ENCODE measurements at regions not wholly inside any gene's neighbourhood (a gene's known extent, or its start where the extent isn't known, plus 50 kb on each side); places are given as distances from the start of the nearest gene placed in this dataset.

DNA sequence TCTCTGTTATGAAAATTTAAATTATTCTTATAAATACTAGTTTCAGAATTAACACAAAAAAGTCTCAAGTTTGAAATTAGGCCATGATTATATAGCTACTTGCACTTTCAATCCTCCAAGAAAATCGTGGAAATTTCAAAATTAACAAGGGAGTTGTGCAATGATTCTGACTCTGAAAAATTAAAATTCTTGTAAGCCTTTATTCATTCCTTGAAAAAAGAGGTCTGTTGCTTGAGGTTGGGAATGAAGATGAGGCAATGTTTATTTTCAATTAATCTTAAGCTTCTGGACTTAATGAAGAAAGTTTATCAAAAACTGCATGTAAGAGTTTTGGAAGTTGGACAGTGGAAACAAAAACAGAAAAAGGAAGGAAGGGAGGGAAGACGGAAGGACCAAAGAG is 128.2 kb upstream of the FIBIN start:
- H3K27ac ChIP-seq (ENCODE audit: low read length): no peak overlapping the region
- ChIA-PET CTCF (no interaction called here), POLR2A (no interaction called here)
- intact Hi-C loops (cut with micrococcal nuclease; ENCODE audit: unreplicated experiment): no loop called here
- no peaks in the 10 kb centered on the region for H3K27me3 ChIP-seq (ENCODE audit: control insufficient read depth, insufficient read depth, low read length)
- no peak for DNase-seq (ENCODE audit: low read depth, low spot score)
- in situ Hi-C loops (cut with HindIII; ENCODE audit: low pct_unique_long_range_greater_than_20kb, low sequenced_read_pairs): no loop called here
- no TSS peak for BruUV-seq (replicated peaks)
- H3K36me3 ChIP-seq (ENCODE audit: control insufficient read depth, insufficient read depth, low read length): no peaks in the 10 kb centered on the region
- H3K9me3 ChIP-seq (ENCODE audit: control insufficient read depth, insufficient read depth, low read depth, low read length): no peaks in the 10 kb centered on the region
- no peaks in the 10 kb centered on the region for H3K4me1 ChIP-seq (ENCODE audit: control insufficient read depth, insufficient read depth, low read length)
- TF ChIP-seq, protein P1, sequence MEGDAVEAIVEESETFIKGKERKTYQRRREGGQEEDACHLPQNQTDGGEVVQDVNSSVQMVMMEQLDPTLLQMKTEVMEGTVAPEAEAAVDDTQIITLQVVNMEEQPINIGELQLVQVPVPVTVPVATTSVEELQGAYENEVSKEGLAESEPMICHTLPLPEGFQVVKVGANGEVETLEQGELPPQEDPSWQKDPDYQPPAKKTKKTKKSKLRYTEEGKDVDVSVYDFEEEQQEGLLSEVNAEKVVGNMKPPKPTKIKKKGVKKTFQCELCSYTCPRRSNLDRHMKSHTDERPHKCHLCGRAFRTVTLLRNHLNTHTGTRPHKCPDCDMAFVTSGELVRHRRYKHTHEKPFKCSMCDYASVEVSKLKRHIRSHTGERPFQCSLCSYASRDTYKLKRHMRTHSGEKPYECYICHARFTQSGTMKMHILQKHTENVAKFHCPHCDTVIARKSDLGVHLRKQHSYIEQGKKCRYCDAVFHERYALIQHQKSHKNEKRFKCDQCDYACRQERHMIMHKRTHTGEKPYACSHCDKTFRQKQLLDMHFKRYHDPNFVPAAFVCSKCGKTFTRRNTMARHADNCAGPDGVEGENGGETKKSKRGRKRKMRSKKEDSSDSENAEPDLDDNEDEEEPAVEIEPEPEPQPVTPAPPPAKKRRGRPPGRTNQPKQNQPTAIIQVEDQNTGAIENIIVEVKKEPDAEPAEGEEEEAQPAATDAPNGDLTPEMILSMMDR (IDR thresholded peaks at IDR 0.05): no peak
- H3K4me3 ChIP-seq (ENCODE audit: low read depth in 2 of 2, low read length in 2 of 2): no peak overlapping the region
- ATAC-seq: no peak

DNA sequence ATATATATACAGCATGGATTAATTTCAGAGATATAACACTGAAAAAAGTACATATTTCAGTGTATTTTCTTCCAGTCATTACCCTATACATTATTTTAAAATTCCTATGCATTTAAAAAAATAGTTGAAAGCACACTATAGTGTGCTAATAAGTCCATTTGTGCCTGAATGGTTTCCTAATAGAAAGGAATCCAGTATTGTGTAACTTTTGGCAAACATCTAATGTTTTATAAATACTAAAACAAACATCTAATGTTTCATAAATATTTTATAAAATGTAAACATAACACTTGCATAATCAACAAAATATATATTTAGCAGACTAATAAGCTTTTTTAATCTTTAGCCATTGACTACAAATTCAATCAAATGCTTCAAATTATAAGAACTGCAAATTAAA is 126.6 kb upstream of the FIBIN start:
- DNase-seq (ENCODE audit: low read depth, low spot score) (no peak), ATAC-seq (no peak)
- no peaks in the 10 kb centered on the region for H3K36me3 ChIP-seq (ENCODE audit: control insufficient read depth, insufficient read depth, low read length)
- H3K27ac ChIP-seq (ENCODE audit: low read length): no peak overlapping the region
- in situ Hi-C loops (cut with HindIII; ENCODE audit: low pct_unique_long_range_greater_than_20kb, low sequenced_read_pairs): no loop called here
- BruUV-seq (replicated peaks): no TSS peak
- H3K27me3 ChIP-seq (ENCODE audit: control insufficient read depth, insufficient read depth, low read length): no peaks in the 10 kb centered on the region
- intact Hi-C loops (cut with micrococcal nuclease; ENCODE audit: unreplicated experiment): no loop called here
- TF ChIP-seq, protein P1 (IDR thresholded peaks at IDR 0.05): no peak
- TF ChIP-seq, protein P2, sequence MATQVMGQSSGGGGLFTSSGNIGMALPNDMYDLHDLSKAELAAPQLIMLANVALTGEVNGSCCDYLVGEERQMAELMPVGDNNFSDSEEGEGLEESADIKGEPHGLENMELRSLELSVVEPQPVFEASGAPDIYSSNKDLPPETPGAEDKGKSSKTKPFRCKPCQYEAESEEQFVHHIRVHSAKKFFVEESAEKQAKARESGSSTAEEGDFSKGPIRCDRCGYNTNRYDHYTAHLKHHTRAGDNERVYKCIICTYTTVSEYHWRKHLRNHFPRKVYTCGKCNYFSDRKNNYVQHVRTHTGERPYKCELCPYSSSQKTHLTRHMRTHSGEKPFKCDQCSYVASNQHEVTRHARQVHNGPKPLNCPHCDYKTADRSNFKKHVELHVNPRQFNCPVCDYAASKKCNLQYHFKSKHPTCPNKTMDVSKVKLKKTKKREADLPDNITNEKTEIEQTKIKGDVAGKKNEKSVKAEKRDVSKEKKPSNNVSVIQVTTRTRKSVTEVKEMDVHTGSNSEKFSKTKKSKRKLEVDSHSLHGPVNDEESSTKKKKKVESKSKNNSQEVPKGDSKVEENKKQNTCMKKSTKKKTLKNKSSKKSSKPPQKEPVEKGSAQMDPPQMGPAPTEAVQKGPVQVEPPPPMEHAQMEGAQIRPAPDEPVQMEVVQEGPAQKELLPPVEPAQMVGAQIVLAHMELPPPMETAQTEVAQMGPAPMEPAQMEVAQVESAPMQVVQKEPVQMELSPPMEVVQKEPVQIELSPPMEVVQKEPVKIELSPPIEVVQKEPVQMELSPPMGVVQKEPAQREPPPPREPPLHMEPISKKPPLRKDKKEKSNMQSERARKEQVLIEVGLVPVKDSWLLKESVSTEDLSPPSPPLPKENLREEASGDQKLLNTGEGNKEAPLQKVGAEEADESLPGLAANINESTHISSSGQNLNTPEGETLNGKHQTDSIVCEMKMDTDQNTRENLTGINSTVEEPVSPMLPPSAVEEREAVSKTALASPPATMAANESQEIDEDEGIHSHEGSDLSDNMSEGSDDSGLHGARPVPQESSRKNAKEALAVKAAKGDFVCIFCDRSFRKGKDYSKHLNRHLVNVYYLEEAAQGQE (IDR thresholded peaks at IDR 0.05; ENCODE audit: insufficient read depth in 1 of 2, low read depth in 2 of 2, low read length in 1 of 2): no peak
- TF ChIP-seq SIN3A (IDR thresholded peaks at IDR 0.05; ENCODE audit: borderline replicate concordance, insufficient read depth, low read depth, low read length): no peak
- TF ChIP-seq TCF7L2 (IDR thresholded peaks at IDR 0.05; ENCODE audit: low read depth, low read length): no peak
- no peak for TF ChIP-seq POLR2AphosphoS5 (IDR thresholded peaks at IDR 0.05; ENCODE audit: low read depth, low read length)
- POLR2A ChIA-PET: no interaction called here
- CTCF ChIA-PET: no interaction called here
- H3K9me3 ChIP-seq (ENCODE audit: control insufficient read depth, insufficient read depth, low read depth, low read length): no peaks in the 10 kb centered on the region
- no peaks in the 10 kb centered on the region for H3K4me1 ChIP-seq (ENCODE audit: control insufficient read depth, insufficient read depth, low read length)
- H3K4me3 ChIP-seq (ENCODE audit: low read depth in 2 of 2, low read length in 2 of 2): no peak overlapping the region

Measured in Panc1 (cell line).